CD14-positive monocyte (primary cell): ENCODE measurements at regions not wholly inside any gene's neighbourhood (a gene's known extent, or its start where the extent isn't known, plus 50 kb on each side); places are given as distances from the start of the nearest gene placed in this dataset.
"Not testable (repeated sequence)": the region's sequence is repeated elsewhere in the genome, so short reads cannot be mapped to it uniquely, and the experiment has no call there.

Experiments
- DNase-seq, 3 donors: peaks; one replicate each; pipeline ENCODE4 v3.0.0-alpha.2; 2011 to 2022
- H2AFZ ChIP-seq: 2 replicates; pipeline ENCODE4 v1.6.0; 2012; ENCODE audit warnings: mild to moderate bottlenecking, low read depth, low read length, inconsistent platforms; ENCODE audit not compliant: insufficient read depth, poor library complexity, severe bottlenecking
- H3K27ac ChIP-seq, 2 donors: 1 replicate in 1 of 2; 2 replicates in 1 of 2; pipeline ENCODE4 v1.5.1; 2012 to 2013; ENCODE audit warnings: low read length in 2 of 2, control low read depth in 1 of 2, inconsistent platforms in 1 of 2, low read depth in 1 of 2, mild to moderate bottlenecking in 1 of 2
- H3K27me3 ChIP-seq, 2 donors: one replicate each; pipeline versions ENCODE4 v1.6.0 to v1.6.1; 2011 to 2013; ENCODE audit warnings: low read length in 2 of 2; ENCODE audit not compliant: control insufficient read depth in 2 of 2, insufficient read depth in 2 of 2
- H3K36me3 ChIP-seq, 2 donors: replicated peaks in 1 of 2; 1 replicate in 1 of 2; 2 replicates in 1 of 2; pipeline versions ENCODE4 v1.5.1 to v1.6.1; 2012 to 2013; ENCODE audit warnings: low read length in 2 of 2, control low read depth in 1 of 2, inconsistent platforms in 1 of 2, mild to moderate bottlenecking in 1 of 2; ENCODE audit not compliant: insufficient read depth in 2 of 2, control insufficient read depth in 1 of 2
- H3K4me1 ChIP-seq, 2 donors: 1 replicate in 1 of 2; 2 replicates in 1 of 2; pipeline versions ENCODE4 v1.5.1 to v1.6.1; 2012 to 2013; ENCODE audit warnings: low read length in 2 of 2, control low read depth in 1 of 2, inconsistent platforms in 1 of 2, mild to moderate bottlenecking in 1 of 2, moderate library complexity in 1 of 2; ENCODE audit not compliant: insufficient read depth in 2 of 2, control insufficient read depth in 1 of 2
- H3K4me2 ChIP-seq: replicated peaks from 2 replicates; pipeline ENCODE3; 2012; ENCODE audit warnings: low read length, moderate library complexity, mild to moderate bottlenecking; ENCODE audit not compliant: poor library complexity, severe bottlenecking; ENCODE audit errors: extremely low read depth
- H3K4me3 ChIP-seq, 3 experiments: fragments of 200-600 bp in 1 of 3; sonication (generic) in 1 of 3; replicated peaks in 1 of 3; 1 replicate in 2 of 3; 2 replicates in 1 of 3; pipeline ENCODE4 v1.5.1; 2011 to 2013; ENCODE audit warnings: low read length in 3 of 3, mild to moderate bottlenecking in 3 of 3, control low read depth in 2 of 3, low read depth in 2 of 3, inconsistent platforms in 1 of 3, moderate library complexity in 1 of 3
- H3K79me2 ChIP-seq: 2 replicates; pipeline ENCODE4 v1.6.0; 2012; ENCODE audit warnings: mild to moderate bottlenecking, control low read depth, inconsistent platforms, low read length, moderate library complexity; ENCODE audit not compliant: insufficient read depth
- H3K9ac ChIP-seq: 2 replicates; pipeline ENCODE4 v1.6.0; 2017; ENCODE audit warnings: low read length, mild to moderate bottlenecking; ENCODE audit not compliant: insufficient read depth, poor library complexity, severe bottlenecking
- H3K9me3 ChIP-seq, 2 donors: replicated peaks in 1 of 2; 1 replicate in 1 of 2; 2 replicates in 1 of 2; pipeline versions ENCODE4 v1.5.1 to v1.6.1; 2012 to 2013; ENCODE audit warnings: low read length in 2 of 2, control low read depth in 1 of 2; ENCODE audit not compliant: control insufficient read depth in 1 of 2, insufficient read depth in 1 of 2
- H4K20me1 ChIP-seq: 2 replicates; pipeline ENCODE4 v1.6.0; 2012; ENCODE audit warnings: mild to moderate bottlenecking, low read length, control low read depth, moderate library complexity; ENCODE audit not compliant: insufficient read depth
- H3K27ac Mint-ChIP-seq, 7 donors: one replicate each; pipeline ENCODE4 v1.8.0; 2020; ENCODE audit warnings: mild to moderate bottlenecking in 7 of 7, mixed read lengths in 7 of 7, moderate library complexity in 6 of 7, inconsistent platforms in 2 of 7
- H3K27me3 Mint-ChIP-seq, 3 donors: one replicate each; pipeline ENCODE4 v1.8.0; 2021 to 2022; ENCODE audit warnings: low read depth in 3 of 3, mild to moderate bottlenecking in 3 of 3, mixed read lengths in 3 of 3, moderate library complexity in 3 of 3, inconsistent platforms in 1 of 3
- H3K36me3 Mint-ChIP-seq, 2 donors: one replicate each; pipeline ENCODE4 v1.8.0; 2020; ENCODE audit warnings: mixed read lengths in 2 of 2, inconsistent platforms in 1 of 2, mild to moderate bottlenecking in 1 of 2
- H3K4me1 Mint-ChIP-seq: one replicate; pipeline ENCODE4 v1.8.0; 2020; ENCODE audit warnings: mild to moderate bottlenecking, mixed read lengths
- H3K4me3 Mint-ChIP-seq, 2 donors: one replicate each; pipeline ENCODE4 v1.8.0; 2020; ENCODE audit warnings: mild to moderate bottlenecking in 2 of 2, mixed read lengths in 2 of 2, moderate library complexity in 1 of 2
- H3K9me3 Mint-ChIP-seq, 7 donors: one replicate each; pipeline ENCODE4 v1.8.0; 2020 to 2022; ENCODE audit warnings: mixed read lengths in 7 of 7, mild to moderate bottlenecking in 6 of 7, moderate library complexity in 6 of 7, inconsistent platforms in 2 of 7
- WGBS: methylation state at CpG from one replicate; pipeline ENCODE4 v1.1.5; 2013; ENCODE audit warnings: missing lambda C conversion rate; ENCODE audit not compliant: insufficient coverage; 5-methylcytosine and 5-hydroxymethylcytosine counted together
- intact Hi-C, 2 donors: fragments of 100-400 bp; cut with micrococcal nuclease; formaldehyde crosslinking; loops; one replicate each; pipeline versions ENCODE4 v1.15.0 to v1.15.1; 2023
- TF ChIP-seq, protein P1 (sequence below): fragments of 200-600 bp; IDR thresholded peaks from one replicate; pipeline ENCODE4 v1.8.0; 2022; ENCODE audit warnings: antibody characterized with exemption, mild to moderate bottlenecking

- H3K4me1 ChIP-seq: no peaks in the 10 kb centered on the region
- TF ChIP-seq, protein P1, sequence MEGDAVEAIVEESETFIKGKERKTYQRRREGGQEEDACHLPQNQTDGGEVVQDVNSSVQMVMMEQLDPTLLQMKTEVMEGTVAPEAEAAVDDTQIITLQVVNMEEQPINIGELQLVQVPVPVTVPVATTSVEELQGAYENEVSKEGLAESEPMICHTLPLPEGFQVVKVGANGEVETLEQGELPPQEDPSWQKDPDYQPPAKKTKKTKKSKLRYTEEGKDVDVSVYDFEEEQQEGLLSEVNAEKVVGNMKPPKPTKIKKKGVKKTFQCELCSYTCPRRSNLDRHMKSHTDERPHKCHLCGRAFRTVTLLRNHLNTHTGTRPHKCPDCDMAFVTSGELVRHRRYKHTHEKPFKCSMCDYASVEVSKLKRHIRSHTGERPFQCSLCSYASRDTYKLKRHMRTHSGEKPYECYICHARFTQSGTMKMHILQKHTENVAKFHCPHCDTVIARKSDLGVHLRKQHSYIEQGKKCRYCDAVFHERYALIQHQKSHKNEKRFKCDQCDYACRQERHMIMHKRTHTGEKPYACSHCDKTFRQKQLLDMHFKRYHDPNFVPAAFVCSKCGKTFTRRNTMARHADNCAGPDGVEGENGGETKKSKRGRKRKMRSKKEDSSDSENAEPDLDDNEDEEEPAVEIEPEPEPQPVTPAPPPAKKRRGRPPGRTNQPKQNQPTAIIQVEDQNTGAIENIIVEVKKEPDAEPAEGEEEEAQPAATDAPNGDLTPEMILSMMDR: no peak
- no peaks in the 10 kb centered on the region for H3K36me3 ChIP-seq
- Mint-ChIP-seq H3K36me3 (no peaks in the 10 kb centered on the region), H3K4me3 (no peak overlapping the region), H3K27me3 (peaks cover 0 to 1% (median 0%) of the 10 kb centered on the region in 3 donors), H3K4me1 (no peaks in the 10 kb centered on the region), H3K9me3 (peaks cover 21 to 47% (median 36%) of the 10 kb centered on the region in 7 donors), H3K27ac (no peak overlapping the region)
- intact Hi-C loops: no loop called here
- H3K79me2 ChIP-seq: no peaks in the 10 kb centered on the region
- H4K20me1 ChIP-seq: no peaks in the 10 kb centered on the region
- no peak overlapping the region for H3K9ac ChIP-seq
- no peak overlapping the region for H2AFZ ChIP-seq
- no peaks in the 10 kb centered on the region for H3K27me3 ChIP-seq
- no peak overlapping the region for H3K4me2 ChIP-seq
- WGBS: 88% methylated on average over 7 of the region's 7 CpGs
- no peak for DNase-seq
- no peak overlapping the region for H3K27ac ChIP-seq
- H3K4me3 ChIP-seq: no peak overlapping the region
- peaks cover 9 to 50% of the 10 kb centered on the region in 2 donors for H3K9me3 ChIP-seq
Measured at GRCh38 chrY:26638063-26638462, 1016.1 kb downstream of the CDY1 start.

GRCh38 chrY:26645856-26646255 is 1023.9 kb downstream of the CDY1 start:
- H3K4me1 Mint-ChIP-seq, H3K27ac Mint-ChIP-seq, H3K27me3 ChIP-seq, H3K36me3 ChIP-seq, H3K36me3 Mint-ChIP-seq, H3K27ac ChIP-seq, DNase-seq, H3K4me3 Mint-ChIP-seq, intact Hi-C loops, H2AFZ ChIP-seq, H3K4me2 ChIP-seq, H3K4me3 ChIP-seq, H3K79me2 ChIP-seq, H3K27me3 Mint-ChIP-seq, H4K20me1 ChIP-seq, H3K4me1 ChIP-seq, H3K9ac ChIP-seq: not testable (repeated sequence)
- peaks cover 9 to 27% (median 19%) of the 10 kb centered on the region in 7 donors for H3K9me3 Mint-ChIP-seq
- H3K9me3 ChIP-seq: peaks cover 0 to 47% of the 10 kb centered on the region in 2 donors
- 91% methylated on average over 9 of the region's 10 CpGs for WGBS

GRCh38 chrY:26648240-26648639 is 1026.3 kb downstream of the CDY1 start:
- H2AFZ ChIP-seq, H3K4me2 ChIP-seq, H4K20me1 ChIP-seq, H3K9ac ChIP-seq, intact Hi-C loops, H3K4me1 ChIP-seq, H3K4me1 Mint-ChIP-seq, H3K27me3 Mint-ChIP-seq, H3K27ac Mint-ChIP-seq, H3K4me3 Mint-ChIP-seq, H3K36me3 Mint-ChIP-seq, H3K27ac ChIP-seq, H3K4me3 ChIP-seq, H3K79me2 ChIP-seq, H3K27me3 ChIP-seq, DNase-seq, H3K36me3 ChIP-seq: not testable (repeated sequence)
- WGBS: 82% methylated on average over 4 of the region's 6 CpGs
- H3K9me3 Mint-ChIP-seq: peaks cover 0 to 28% (median 14%) of the 10 kb centered on the region in 7 donors
- H3K9me3 ChIP-seq: peaks cover 0 to 43% of the 10 kb centered on the region in 2 donors

DNA sequence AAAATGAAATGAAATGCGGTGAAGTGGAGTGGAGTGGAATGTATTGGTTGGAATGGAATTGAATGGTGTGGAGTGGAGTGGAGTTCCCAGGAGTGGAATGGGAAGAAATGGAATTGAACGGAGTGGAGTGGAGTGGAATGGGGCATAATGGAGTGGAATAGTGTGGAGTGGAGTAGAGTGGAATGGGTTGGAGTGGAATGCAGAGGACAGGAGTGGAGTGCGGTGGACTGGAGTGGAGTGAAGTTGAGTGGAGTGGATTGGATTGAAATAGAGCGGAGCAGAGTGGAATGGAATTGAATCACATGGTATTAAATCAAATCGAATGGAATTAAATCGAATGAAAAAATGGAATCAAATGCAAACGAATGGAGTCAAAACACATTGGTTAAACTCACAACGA is 1042.3 kb downstream of the CDY1 start:
- H4K20me1 ChIP-seq, H3K9ac ChIP-seq, DNase-seq, H2AFZ ChIP-seq, H3K27ac Mint-ChIP-seq, H3K4me3 ChIP-seq, H3K79me2 ChIP-seq, H3K27me3 ChIP-seq, H3K36me3 ChIP-seq, H3K4me2 ChIP-seq, H3K4me1 ChIP-seq, H3K27me3 Mint-ChIP-seq, H3K4me1 Mint-ChIP-seq, H3K27ac ChIP-seq, intact Hi-C loops, H3K4me3 Mint-ChIP-seq, H3K36me3 Mint-ChIP-seq: not testable (repeated sequence)
- 72% methylated on average over 6 of the region's 8 CpGs for WGBS
- peaks cover 0 to 44% (median 0%) of the 10 kb centered on the region in 7 donors for H3K9me3 Mint-ChIP-seq
- H3K9me3 ChIP-seq: peaks cover 5 to 27% of the 10 kb centered on the region in 2 donors
